ENCODE measurements at regions not wholly inside any gene's neighbourhood (a gene's known extent, or its start where the extent isn't known, plus 50 kb on each side); places are given as distances from the start of the nearest gene placed in this dataset.

- Histone ChIP-seq H3K27ac (ENCODE audit: low read depth in 2 of 2, low read length in 1 of 2) (no peak overlapping the region), H3K9me2 (no peaks in the 10 kb centered on the region), H3K9me3 (no peaks in the 10 kb centered on the region), H3K4me2 (no peak overlapping the region), H3F3A (replicated peaks; ENCODE audit: insufficient read depth) (no peaks in the 10 kb centered on the region), H3K27me3 (ENCODE audit: insufficient read depth) (no peaks in the 10 kb centered on the region), H2AFZ (ENCODE audit: low read depth) (no peak overlapping the region), H3K4me1 (ENCODE audit: control insufficient read depth in 1 of 2, insufficient read depth in 2 of 2, low read depth in 1 of 2, low read length in 1 of 2) (no peaks in the 10 kb centered on the region), H4K20me1 (ENCODE audit: insufficient read depth) (no peaks in the 10 kb centered on the region), H3K9ac (no peak overlapping the region), H3K79me2 (ENCODE audit: insufficient read depth) (no peaks in the 10 kb centered on the region), H3K36me3 (replicated peaks in 1 of 2; ENCODE audit: control insufficient read depth in 1 of 2, insufficient read depth in 2 of 2, low read length in 1 of 2) (no peaks in the 10 kb centered on the region), H3K4me3 (ENCODE audit: low read depth in 2 of 2, low read length in 1 of 2) (no peak overlapping the region)
- WGBS (ENCODE audit: low lambda C conversion rate) = 31% methylated on average over 2 of the region's 2 CpGs
- ChIA-PET CTCF (interaction anchor here (0.8 to 2.2 kb wide), 3 partner anchors 16 to 24 kb away, joined by 3 to 6 read pairs (median 4); no protein-coding TSS in a partner anchor), POLR2A (no interaction called here)
- DNase-seq = no peak
- TF ChIP-seq FOSL2 (IDR thresholded peaks at IDR 0.05; ENCODE audit: borderline replicate concordance, low read depth) = no peak
- no peak for TF ChIP-seq EZH2phosphoT487 (IDR thresholded peaks at IDR 0.05; ENCODE audit: borderline replicate concordance, low read depth)
- no peak for TF ChIP-seq FOXM1 (IDR thresholded peaks at IDR 0.05; ENCODE audit: low read depth)
- no peak for TF ChIP-seq YY1 (IDR thresholded peaks at IDR 0.05; ENCODE audit: low read depth)
- no peak for TF ChIP-seq RXRA (IDR thresholded peaks at IDR 0.05; ENCODE audit: borderline replicate concordance, low read depth)
- no peak for TF ChIP-seq EP300 (IDR thresholded peaks at IDR 0.05; ENCODE audit: borderline replicate concordance in 1 of 2, low read depth in 1 of 2, low read length in 1 of 2)
- TF ChIP-seq NFIC (IDR thresholded peaks at IDR 0.05; ENCODE audit: borderline replicate concordance) = no peak
- no peak for TF ChIP-seq ZBTB33 (IDR thresholded peaks at IDR 0.05; ENCODE audit: borderline replicate concordance, low read depth)
- no peak for TF ChIP-seq MEF2A (IDR thresholded peaks at IDR 0.05; ENCODE audit: borderline replicate concordance, low read depth)
- no peak for TF ChIP-seq CTCF (IDR thresholded peaks at IDR 0.05)
- no peak for TF ChIP-seq GATA2 (CRISPR knock-in tag; IDR thresholded peaks at IDR 0.05)
- no peak for TF ChIP-seq GABPA (IDR thresholded peaks at IDR 0.05; ENCODE audit: low read depth)
- no peak for TF ChIP-seq RCOR1 (IDR thresholded peaks at IDR 0.05; ENCODE audit: low read length)
- no peak for TF ChIP-seq JUND (IDR thresholded peaks at IDR 0.05)
- TF ChIP-seq USF2 (IDR thresholded peaks at IDR 0.05; ENCODE audit: borderline replicate concordance, low read depth, low read length) = no peak
- no peak for TF ChIP-seq ELF1 (IDR thresholded peaks at IDR 0.05)
- no peak for TF ChIP-seq IRF3 (IDR thresholded peaks at IDR 0.05; ENCODE audit: low read depth, low read length)
- no peak for TF ChIP-seq MXI1 (IDR thresholded peaks at IDR 0.05; ENCODE audit: low read depth, low read length)
Measured at GRCh38 chr13:30091035-30091434, 216.3 kb downstream of the KATNAL1 start.

Data from SK-N-SH (cell line).